GM21447 (cell line): ENCODE measurements at regions not wholly inside any gene's neighbourhood (a gene's known extent, or its start where the extent isn't known, plus 50 kb on each side); places are given as distances from the start of the nearest gene placed in this dataset.
"Not testable (repeated sequence)": the region's sequence is repeated elsewhere in the genome, so short reads cannot be mapped to it uniquely, and the experiment has no call there.

ENCODE experiments used
- ATAC-seq: cut with Tn5 transposase; IDR thresholded peaks from one replicate; pipeline ENCODE4 v1.9.1; 2021; ENCODE audit not compliant: unreplicated experiment

DNA sequence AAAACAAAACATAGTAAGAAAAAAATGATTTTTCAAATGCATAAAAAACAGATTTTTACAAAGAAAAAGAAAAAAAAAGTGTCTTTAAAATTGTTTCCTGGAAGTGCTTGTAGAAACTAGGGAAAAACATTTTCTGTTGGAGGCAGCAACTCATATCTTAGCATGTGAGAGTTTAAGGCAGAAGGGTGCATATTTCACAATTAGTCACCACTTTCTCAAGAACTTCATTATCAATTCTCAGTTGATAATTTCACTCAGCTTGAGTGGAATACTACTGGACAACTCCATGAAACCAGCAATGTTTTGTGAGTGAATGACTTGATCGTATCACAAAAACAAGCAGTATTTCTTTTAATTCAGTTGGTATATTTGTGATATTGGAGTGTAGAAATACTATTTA lies 508.3 kb upstream of the DAB2 start:
- ATAC-seq, result no peak

DNA sequence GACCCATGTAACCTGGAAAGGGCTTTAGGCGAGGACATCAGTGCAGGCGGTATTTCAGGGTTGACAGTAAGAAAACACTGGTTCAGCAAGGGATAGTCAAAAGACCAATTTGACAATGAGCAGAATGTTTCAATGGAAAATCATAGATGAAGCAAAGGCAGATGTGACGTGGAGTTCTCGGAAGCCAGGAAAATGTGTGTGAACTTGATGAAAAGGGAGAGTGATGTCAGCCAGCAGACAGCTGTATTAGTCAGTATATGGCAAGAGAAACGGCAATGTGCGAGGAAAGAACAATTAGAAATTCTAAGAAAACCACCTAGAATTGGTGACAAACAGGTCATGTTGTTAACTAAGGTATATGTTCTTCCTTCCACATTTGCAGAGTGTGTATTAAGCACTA lies 503.9 kb upstream of the DAB2 start:
- no peak for ATAC-seq

DNA sequence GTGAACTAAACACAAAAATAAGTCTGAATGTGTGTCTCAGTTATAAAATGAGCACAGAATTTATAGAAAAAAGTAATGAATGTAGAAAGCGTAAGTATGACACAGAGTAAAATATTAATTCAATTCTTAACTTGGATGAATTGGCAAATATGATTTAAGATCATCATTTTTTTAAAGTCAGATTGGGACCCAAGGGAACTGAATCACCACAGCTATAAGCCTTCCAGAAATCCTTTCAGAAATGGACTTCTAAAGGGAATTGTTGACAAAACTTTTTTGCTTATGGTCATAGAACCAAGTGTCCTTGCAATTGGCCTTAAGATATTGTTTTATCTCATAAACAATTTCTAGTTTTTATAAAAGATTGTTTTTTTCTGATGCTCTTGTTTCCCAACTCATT lies 495.1 kb upstream of the DAB2 start:
- ATAC-seq, result no peak

DNA sequence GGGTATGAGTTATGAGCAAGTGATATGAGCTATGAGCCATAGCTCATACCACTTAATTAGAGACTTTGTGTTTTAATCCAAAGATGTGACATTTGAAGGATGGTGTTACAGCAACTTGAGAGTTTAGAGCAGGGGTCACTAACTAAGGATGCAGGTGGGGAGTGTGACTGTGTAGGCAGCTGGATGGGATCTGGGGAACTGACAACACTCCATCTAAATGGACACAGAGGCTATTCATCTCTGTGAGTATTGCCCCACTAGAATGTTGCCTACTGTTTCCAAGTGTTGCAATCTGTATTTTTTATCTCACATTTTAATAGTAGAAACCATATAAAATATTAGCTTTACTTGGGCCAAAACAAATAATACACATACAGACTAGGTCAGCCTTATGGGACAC lies 488.1 kb upstream of the DAB2 start:
- no peak for ATAC-seq

DNA sequence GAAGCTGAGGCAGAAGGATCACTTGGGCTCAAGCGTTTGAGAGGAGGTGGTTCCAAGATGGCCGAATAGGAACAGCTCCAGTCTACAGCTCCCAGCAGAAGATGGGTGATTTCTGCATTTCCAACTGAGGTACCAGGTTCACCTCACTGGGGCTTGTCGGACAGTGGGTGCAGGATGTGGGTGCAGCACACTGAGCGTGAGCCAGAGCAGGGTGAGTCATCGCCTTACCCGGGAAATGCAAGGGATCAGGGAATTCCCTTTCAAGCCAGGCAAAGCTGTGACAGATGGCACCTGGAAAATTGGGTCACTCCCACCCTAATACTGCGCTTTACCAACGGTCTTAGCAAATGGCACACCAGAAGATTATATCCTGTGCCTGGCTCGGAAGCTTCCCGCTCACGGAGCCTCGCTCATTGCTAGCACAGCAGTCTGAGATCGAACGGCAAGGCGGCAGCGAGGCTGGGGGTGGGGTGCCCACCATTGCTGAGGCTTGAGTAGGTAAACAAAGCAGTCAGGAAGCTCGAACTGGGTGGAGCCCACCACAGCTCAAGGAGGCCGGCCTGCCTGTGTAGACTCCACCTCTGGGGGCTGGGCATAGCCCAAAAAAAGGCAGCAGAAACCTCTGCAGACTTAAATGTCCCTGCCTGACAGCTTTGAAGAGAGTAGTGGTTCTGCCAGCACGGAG lies 482.6 kb upstream of the DAB2 start:
- ATAC-seq, result not testable (repeated sequence)

DNA sequence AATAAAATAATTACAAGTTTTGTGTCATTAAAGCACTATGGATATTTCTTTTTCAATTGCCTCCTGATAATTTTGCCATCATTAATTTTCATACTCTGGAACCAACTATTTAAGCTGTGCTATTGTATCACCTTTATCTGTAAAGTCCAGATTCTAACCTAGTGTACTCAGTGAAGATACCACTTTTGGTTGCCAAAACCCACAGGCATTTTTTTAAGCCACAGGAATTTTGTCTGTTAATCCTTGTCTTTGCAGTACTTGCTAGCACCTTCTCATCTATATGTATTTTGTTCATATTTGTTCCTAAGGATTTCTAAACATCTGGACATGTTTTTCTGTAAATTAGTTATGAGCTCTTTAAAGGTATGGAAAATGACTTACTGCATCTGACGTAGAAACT lies 481.4 kb upstream of the DAB2 start:
- ATAC-seq, result no peak

DNA sequence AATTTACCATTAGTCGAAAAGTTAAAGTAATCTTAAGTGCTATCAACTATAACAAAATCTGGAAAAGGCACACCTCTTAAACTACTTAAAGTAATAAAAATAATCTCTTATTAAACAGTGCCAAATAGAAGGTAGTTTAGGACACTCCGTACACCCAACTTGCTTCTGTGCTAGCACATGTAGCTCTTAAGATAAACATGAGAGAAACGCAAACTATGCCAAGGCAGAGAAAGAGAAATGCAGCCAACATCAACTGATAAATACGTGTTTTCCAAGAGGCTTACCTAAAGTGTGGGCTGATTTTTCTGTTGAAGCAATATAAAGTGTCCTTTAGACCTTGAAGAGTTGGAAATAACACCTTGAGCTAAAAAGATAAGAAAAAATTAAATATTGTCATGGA lies 480.6 kb upstream of the DAB2 start:
- no peak for ATAC-seq

DNA sequence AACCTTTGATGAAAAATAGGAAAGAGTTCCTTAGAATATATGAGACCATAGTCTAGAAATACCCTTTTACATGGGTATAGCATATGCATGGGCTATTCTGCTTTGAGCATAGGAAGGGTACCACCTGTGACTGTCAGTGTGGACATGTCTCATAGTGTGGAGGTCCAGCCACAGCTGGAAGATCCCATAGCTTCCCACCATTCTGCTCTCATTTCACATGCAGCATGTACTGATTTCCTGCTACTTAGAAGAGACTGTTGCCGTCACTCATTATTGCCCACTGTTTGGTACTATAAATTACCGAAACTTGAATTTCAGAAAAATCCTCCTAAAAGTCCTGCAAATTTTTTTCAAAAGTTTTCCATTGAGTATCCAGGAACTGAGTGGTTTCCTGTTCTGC lies 477.8 kb upstream of the DAB2 start:
- no peak for ATAC-seq

DNA sequence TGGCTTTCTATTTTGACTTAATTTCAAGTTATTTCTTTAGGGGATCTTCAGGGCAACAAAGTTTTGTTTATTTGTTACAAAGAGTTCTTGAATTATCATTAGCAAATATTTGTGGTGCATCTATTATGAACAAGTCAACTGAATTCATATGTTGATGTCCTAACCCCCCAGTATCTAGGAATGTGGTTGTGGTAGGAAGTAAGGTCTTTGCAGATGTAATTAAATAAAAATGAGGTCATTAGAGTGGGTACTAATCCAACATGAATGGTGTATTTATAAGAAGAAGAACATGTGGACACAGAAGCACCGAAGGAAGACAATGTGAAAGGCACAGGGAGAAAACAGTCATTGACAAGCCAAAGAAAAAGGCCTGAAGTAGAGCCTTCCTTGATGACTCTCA lies 474.0 kb upstream of the DAB2 start:
- no peak for ATAC-seq

DNA sequence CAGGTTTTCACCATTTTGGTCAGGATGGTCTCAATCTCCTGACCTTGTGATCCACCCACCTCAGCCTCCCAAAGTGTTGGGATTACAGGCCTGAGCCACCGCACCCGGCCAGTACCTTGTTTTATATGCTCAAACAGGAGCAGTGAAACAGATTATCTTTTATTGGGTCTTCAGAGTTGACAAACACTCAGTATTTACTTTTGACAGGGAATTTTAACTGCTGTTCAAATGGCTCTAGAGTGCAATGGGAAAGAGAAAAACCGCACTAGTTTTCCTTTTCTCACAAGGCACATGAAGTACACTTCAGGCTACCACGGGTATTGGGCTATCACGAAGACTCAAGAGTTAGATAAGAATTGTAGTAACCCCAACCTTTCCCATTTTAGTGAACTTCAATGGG lies 471.9 kb upstream of the DAB2 start:
- no peak for ATAC-seq

DNA sequence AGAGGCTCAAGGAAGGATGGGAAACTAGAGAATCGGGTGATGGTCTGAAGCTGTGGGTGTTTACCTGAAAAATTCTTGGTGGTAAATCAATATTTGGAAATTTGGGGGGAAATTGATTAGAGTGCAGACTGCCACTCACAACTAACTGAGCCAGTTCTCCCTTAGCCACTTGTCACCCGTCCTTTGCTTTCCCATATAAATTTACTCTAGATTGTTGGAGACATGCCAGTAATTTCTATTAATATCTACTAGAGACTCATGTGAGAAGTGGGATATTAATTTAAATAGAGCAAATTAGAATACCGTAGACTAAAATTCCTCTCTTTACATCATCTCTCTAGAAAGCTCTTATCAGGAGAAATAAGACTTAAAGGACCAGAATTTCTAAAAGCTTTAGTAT lies 471.3 kb upstream of the DAB2 start:
- no peak for ATAC-seq

DNA sequence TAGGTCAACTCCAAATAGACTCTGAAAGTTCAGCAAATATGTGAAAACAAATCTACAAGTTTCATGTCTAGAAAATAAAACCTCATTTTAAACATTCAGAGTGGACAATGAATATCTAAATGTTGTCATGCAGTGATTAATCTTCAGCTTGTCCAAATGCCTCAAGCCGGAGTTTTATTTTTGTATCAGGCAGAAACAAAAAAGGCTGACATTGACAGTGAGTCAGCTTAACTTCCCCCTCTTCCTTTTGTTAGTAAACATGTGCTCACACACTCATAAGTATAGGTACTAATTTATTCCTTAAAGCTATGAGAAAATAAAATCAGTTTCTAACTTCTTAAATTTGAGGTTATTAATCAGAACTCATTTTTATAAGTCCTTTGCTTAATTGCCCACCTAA lies 467.9 kb upstream of the DAB2 start:
- no peak for ATAC-seq

DNA sequence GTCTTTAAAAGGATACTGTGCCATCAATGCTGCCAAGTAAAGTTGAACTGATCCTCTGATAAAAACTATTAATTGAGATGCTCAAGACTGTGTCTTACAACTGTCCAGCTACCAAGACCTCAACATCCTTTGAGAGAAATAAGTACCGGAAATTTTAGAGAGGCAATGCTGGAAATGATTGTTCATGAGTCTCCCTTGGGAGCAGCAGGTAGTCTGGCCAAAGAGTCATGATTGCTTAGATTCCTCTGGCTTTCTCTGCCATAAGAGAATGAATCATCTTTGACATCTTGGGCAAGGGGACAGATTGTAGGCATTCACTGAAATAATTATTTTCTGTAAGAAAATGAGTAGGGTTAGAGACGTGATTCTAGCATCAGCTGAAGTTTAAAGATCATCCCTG lies 466.6 kb upstream of the DAB2 start:
- no peak for ATAC-seq

DNA sequence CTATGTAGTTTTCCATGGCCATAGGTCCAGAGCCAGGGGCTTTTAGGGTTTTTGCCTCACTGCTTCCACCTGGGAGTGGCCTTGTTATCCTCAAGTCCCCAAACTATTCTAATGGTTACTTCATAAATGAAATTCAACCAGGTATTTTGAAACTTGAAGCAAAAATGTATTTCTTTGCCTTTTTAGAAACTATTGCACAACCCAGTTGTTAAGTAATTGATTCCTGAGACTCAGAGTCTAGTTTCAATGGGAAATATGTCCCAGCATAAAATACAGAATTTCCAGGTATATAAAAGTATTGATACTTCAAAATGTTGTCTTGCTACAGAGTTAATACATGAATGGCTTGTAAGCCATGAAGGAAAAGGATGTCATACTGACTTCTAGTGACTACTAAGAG lies 456.2 kb upstream of the DAB2 start:
- no peak for ATAC-seq

DNA sequence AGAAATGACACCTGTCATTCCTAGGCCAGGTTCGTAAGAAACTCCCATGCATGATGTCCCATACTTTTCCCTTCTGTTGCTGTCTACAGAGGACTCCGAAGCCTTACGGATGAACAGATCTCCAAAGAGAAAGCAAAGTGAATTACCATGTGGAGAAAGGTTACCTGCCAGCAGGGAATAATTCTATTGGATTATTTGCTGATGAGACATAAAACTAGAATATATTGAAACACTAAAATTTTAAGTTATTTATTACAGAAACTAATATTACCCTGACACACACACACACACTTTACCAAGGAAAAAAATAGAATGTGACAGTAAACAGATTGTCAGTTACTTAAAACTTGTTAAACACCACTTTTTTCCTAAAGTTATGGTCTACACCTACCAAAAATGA lies 452.7 kb upstream of the DAB2 start:
- no peak for ATAC-seq

DNA sequence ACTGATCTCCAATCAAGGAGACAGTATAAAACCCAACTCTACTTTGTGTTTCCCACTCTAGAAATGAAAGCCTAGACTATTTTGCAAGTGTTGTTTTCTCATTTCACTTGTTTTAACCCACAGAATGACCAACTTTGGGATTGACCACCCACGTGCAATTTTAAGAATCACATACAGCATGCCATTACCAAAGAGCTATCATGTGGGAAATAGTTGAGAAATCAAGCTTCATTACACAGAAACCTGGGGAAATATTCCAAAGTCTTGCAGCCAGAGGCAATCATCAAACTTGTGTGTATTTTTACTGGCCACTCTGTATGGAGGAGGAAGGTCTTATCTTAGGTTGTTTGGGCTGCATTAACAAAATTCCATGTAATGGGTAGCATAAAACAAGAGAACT lies 451.4 kb upstream of the DAB2 start:
- ATAC-seq, result no peak

DNA sequence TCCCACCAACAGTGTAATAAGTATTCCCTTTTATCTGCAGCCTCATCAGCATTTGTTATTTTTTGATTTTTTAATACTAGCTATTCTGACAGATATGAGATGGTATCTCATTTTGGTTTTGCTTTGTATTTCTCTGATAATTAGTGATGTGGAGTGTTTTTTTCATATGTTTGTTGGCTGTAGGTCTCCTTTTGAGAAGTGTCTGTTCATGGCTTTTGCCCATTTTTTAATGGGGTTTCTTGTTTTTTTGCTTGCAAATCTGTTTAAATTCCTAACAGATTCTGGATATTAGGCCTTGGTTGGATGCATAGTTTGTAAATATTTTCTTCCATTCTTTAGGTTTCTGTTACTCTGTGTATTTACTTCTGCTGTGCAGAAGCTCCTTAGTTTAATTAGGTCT lies 445.4 kb upstream of the DAB2 start:
- no peak for ATAC-seq

DNA sequence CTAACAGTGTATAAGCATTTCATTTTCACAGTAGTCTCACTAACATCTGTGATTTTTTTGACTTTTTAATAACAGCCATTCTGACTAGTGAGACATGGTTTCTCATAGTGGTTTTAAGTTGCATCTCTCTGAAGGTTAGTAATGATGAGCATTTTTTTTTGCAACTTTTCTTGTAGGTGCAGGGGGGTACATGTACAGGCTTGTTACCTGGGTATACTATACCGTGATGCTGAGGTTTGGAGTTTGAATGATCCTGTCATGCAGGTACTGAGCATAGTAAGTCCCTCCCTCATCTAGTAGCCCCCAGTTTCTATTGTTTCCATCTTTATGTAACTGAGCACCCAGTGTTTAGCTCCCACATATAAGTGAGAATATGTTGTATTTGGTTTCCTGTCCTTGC lies 444.6 kb upstream of the DAB2 start:
- ATAC-seq, result no peak

DNA sequence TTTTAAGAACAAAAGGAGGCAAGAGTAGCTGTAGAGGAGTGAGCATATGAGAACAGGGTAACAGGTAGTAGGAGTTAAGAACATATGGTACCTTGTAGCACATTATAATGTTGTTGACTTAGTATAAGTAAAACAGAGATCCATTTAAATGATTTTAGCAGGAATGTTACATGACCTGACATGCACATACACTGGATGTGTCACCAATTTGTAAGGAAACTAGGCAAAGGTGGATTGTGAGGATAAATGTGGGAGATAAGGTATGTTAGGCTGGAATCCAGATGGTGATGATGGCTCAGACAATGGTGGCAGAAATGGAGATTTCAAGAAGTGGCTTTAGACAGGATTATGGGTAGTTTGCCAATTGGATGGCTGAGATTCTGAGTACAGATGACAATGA lies 443.1 kb upstream of the DAB2 start:
- ATAC-seq, result no peak

DNA sequence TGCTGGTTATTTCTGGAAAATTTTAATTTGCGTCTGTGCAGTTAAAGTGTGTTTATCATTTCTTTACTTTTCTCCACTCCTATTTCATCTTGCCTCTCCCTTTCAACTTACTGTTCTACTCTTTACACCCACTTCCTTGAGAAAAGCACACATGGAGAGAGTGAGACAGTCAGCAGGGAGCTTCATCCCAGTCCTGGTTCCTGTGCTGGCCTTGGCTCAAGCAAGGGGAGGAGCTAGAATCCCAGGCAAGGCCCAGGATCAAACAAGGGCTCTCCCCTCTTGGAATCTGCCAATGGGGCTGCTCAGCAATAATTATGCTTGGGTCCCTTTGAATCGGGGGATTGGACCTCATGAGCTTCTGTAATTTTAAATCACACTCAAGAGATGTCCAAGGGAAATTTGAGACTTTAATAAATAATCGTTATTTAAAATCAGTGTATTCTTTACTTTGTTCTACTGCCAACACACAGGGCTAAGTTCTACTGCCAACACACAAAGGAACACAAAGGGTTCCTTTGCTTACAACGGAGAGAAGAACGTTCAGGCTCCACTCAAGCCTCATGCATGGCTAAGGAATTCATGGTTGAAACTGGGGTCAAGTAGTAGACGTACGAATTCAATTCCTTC lies 439.3 kb upstream of the DAB2 start:
- ATAC-seq, result no peak

DNA sequence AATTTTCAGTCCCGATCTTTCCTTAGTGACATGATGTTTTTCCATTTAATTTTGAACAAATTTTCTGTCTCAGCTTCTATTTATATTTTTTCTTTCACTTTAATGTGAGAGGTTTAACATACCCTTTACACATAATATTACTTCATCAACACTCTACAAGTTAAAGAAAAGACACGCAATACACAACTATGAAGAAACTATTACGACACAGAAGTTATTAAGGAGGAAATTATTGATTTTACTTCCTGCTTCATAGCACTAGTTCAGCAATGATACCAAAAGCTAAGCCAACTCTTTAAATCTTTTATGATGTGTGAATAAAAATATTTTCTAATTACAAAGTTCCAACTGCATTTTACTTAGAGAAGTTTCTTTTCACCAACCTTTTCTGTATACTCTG lies 432.3 kb upstream of the DAB2 start:
- ATAC-seq, result no peak

DNA sequence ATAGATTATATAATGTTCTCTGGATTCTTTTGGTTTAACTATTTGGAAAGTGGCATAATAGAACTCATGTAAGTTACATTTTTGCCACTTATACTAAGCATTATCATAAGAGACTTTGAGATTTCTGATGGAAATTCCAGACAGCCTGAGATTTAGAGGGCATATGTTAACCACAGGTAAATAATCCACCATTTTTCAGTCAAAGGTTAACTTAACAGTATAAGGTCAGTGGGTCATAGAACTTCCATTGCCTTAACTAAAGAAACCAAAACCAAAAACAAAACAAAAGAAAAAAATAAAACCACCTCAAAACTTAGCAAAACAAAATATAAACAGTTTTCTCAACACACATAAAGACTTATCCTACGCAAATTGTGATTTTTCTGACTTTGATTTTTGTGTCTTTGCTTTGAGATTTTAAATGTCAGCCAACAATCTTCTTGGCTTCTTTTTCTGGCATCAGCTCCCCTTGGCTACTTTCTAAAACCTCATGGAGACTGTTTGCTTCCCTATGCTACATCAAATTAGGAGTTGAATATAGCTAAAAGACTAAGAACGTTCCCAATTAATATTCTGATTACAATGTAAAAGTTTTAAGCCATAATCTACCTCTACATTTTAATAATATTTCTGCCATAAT lies 430.1 kb upstream of the DAB2 start:
- no peak for ATAC-seq

DNA sequence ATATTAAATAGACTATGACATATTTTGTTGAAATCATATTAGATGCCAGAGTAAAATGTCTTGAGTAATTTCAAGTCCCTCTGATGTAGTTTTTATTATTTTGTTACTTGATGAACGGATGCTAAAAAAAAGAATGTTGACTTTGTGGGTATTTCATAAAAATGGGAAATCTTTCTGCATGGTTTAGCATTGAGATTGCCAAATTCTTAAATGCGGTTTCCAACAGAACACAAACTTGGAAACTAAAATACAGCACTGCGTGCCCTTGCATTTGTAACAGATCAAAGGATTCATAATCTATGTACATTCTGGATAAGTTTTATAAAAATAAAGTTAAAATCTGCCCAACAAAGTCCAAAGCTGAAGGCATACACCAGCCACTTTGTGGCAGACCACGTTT lies 425.5 kb upstream of the DAB2 start:
- ATAC-seq, result no peak
